WTC11 (cell line): ENCODE measurements at regions not wholly inside any gene's neighbourhood (a gene's known extent, or its start where the extent isn't known, plus 50 kb on each side); places are given as distances from the start of the nearest gene placed in this dataset.

Experiments used
- ATAC-seq: fragments of 200-7000 bp; cut with Tn5 transposase; 2 replicates; pipeline ENCODE4 v1.10.0; 2021; ENCODE audit warnings: mild to moderate bottlenecking, moderate library complexity
- CTCF ChIA-PET: fragments of 300-600 bp; sonication (Branson Sonifier 250); formaldehyde crosslinking; loops from one replicate; lab custom pipeline; 2021; ENCODE audit warnings: antibody characterized with exemption; lab: Charles Lee
- POLR2A ChIA-PET: fragments of 350-600 bp; sonication (Branson Sonifier 250); formaldehyde crosslinking; loops from one replicate; lab custom pipeline; 2021; ENCODE audit warnings: antibody characterized with exemption; lab: Charles Lee
- DNase-seq: peaks from one replicate; pipeline ENCODE4 v3.0.0; 2021; ENCODE audit warnings: low spot score
- H3K27ac Mint-ChIP-seq: 2 replicates; pipeline ENCODE4 v1.8.0; 2021; ENCODE audit warnings: mixed read lengths
- H3K27me3 Mint-ChIP-seq: 2 replicates; pipeline ENCODE4 v1.8.0; 2021; ENCODE audit warnings: low read depth, mild to moderate bottlenecking, moderate library complexity, mixed read lengths
- H3K36me3 Mint-ChIP-seq: 2 replicates; pipeline ENCODE4 v1.8.0; 2021; ENCODE audit warnings: mixed read lengths
- H3K4me1 Mint-ChIP-seq: 2 replicates; pipeline ENCODE4 v1.8.0; 2022; ENCODE audit warnings: mixed read lengths
- H3K4me3 Mint-ChIP-seq: 2 replicates; pipeline ENCODE4 v1.8.0; 2021; ENCODE audit warnings: mild to moderate bottlenecking, moderate library complexity, mixed read lengths
- H3K9me3 Mint-ChIP-seq: 2 replicates; pipeline ENCODE4 v1.8.0; 2021; ENCODE audit warnings: mixed read lengths
- CREB1 ChIP-seq: sonication (generic); formaldehyde crosslinking; IDR thresholded peaks from 2 replicates; pipeline ENCODE4 v1.8.0; 2023; ENCODE audit warnings: mild to moderate bottlenecking, missing genetic modification reagents
- ETV6 ChIP-seq: sonication (generic); formaldehyde crosslinking; IDR thresholded peaks from 2 replicates; pipeline ENCODE4 v1.8.1; 2022; ENCODE audit warnings: mild to moderate bottlenecking, missing genetic modification reagents
- FOXK1 ChIP-seq: sonication (generic); formaldehyde crosslinking; IDR thresholded peaks from 2 replicates; pipeline ENCODE4 v1.8.0; 2022; ENCODE audit warnings: mild to moderate bottlenecking, moderate library complexity, missing genetic modification reagents
- GRHL2 ChIP-seq: fragments of 250-450 bp; sonication (Bioruptor Pico); IDR thresholded peaks from 2 replicates; pipeline ENCODE4 v1.8.0; 2022; ENCODE audit warnings: mild to moderate bottlenecking, moderate library complexity; ENCODE audit not compliant: insufficient replicate concordance, severe bottlenecking
- GTF2I ChIP-seq: fragments of 250-450 bp; sonication (Bioruptor Pico); conservative IDR thresholded peaks from 2 replicates; pipeline ENCODE4 v1.4.0; 2021; ENCODE audit warnings: mild to moderate bottlenecking
- IRF2 ChIP-seq: sonication (generic); formaldehyde crosslinking; IDR thresholded peaks from 2 replicates; pipeline ENCODE4 v1.8.0; 2022; ENCODE audit warnings: low read depth, missing genetic modification reagents, borderline replicate concordance
- JUN ChIP-seq: sonication (generic); formaldehyde crosslinking; IDR thresholded peaks from 2 replicates; pipeline ENCODE4 v1.8.0; 2023; ENCODE audit warnings: mild to moderate bottlenecking, missing genetic modification reagents
- MXD4 ChIP-seq: fragments of 250-450 bp; sonication (Bioruptor Pico); IDR thresholded peaks from 2 replicates; pipeline ENCODE4 v1.8.0; 2021; ENCODE audit warnings: mild to moderate bottlenecking, moderate library complexity, borderline replicate concordance
- MYBL2 ChIP-seq: sonication (generic); formaldehyde crosslinking; IDR thresholded peaks from 2 replicates; pipeline ENCODE4 v1.8.1; 2023; ENCODE audit warnings: mild to moderate bottlenecking, moderate library complexity, missing genetic modification reagents
- NFATC4 ChIP-seq: fragments of 250-450 bp; sonication (Bioruptor Pico); IDR thresholded peaks from 2 replicates; pipeline ENCODE4 v1.9.0; 2021; ENCODE audit warnings: mild to moderate bottlenecking
- NFYB ChIP-seq: sonication (generic); formaldehyde crosslinking; conservative IDR thresholded peaks from 2 replicates; pipeline ENCODE4 v1.8.0; 2022; ENCODE audit warnings: low read depth, missing genetic modification reagents
- NR1H2 ChIP-seq: sonication (generic); formaldehyde crosslinking; IDR thresholded peaks from 2 replicates; pipeline ENCODE4 v1.9.0; 2021; ENCODE audit warnings: mild to moderate bottlenecking, moderate library complexity, missing genetic modification reagents
- NR3C1 ChIP-seq: sonication (generic); formaldehyde crosslinking; conservative IDR thresholded peaks from 2 replicates; pipeline ENCODE4 v1.8.1; 2023; ENCODE audit warnings: low read depth, mild to moderate bottlenecking, missing genetic modification reagents
- PRRX2 ChIP-seq: fragments of 250-450 bp; sonication (Bioruptor Pico); IDR thresholded peaks from 2 replicates; pipeline ENCODE4 v1.8.0; 2021; ENCODE audit warnings: mild to moderate bottlenecking
- RORB ChIP-seq: fragments of 250-450 bp; sonication (Bioruptor Pico); IDR thresholded peaks from 2 replicates; pipeline ENCODE4 v1.9.0; 2021; ENCODE audit warnings: mild to moderate bottlenecking
- SMAD3 ChIP-seq: sonication (generic); formaldehyde crosslinking; IDR thresholded peaks from 2 replicates; pipeline ENCODE4 v1.8.0; 2022; ENCODE audit warnings: missing genetic modification reagents, mild to moderate bottlenecking, borderline replicate concordance
- SMAD4 ChIP-seq: sonication (generic); formaldehyde crosslinking; IDR thresholded peaks from 2 replicates; pipeline ENCODE4 v1.8.0; 2022; ENCODE audit warnings: mild to moderate bottlenecking, missing genetic modification reagents
- TP53 ChIP-seq: sonication (generic); formaldehyde crosslinking; IDR thresholded peaks from 2 replicates; pipeline ENCODE4 v1.8.1; 2023; ENCODE audit warnings: mild to moderate bottlenecking, missing genetic modification reagents
- ZNF232 ChIP-seq: sonication (generic); formaldehyde crosslinking; IDR thresholded peaks from 2 replicates; pipeline ENCODE4 v1.8.0; 2022; ENCODE audit warnings: mild to moderate bottlenecking, missing genetic modification reagents
- ZNF416 ChIP-seq: fragments of 250-450 bp; sonication (Bioruptor Pico); IDR thresholded peaks from 2 replicates; pipeline ENCODE4 v1.9.0; 2021; ENCODE audit warnings: mild to moderate bottlenecking, inconsistent platforms
- TF ChIP-seq, protein P1 (sequence below): sonication (generic); formaldehyde crosslinking; IDR thresholded peaks from 2 replicates; pipeline ENCODE4 v1.8.1; 2023; ENCODE audit warnings: mild to moderate bottlenecking, missing genetic modification reagents, moderate library complexity
- TF ChIP-seq, protein P2 (sequence below): sonication (generic); formaldehyde crosslinking; IDR thresholded peaks from 2 replicates; pipeline ENCODE4 v1.8.1; 2023; ENCODE audit warnings: mild to moderate bottlenecking, missing genetic modification reagents, moderate library complexity
- TF ChIP-seq, protein P3 (sequence below): sonication (generic); formaldehyde crosslinking; IDR thresholded peaks from 2 replicates; pipeline ENCODE4 v1.8.0; 2022; ENCODE audit warnings: mild to moderate bottlenecking, missing genetic modification reagents
- TF ChIP-seq, protein P4 (sequence below): fragments of 200-600 bp; IDR thresholded peaks from 2 replicates; pipeline ENCODE4 v1.8.0; 2022; ENCODE audit warnings: antibody characterized with exemption
- TF ChIP-seq, protein P5 (sequence below): sonication (generic); formaldehyde crosslinking; IDR thresholded peaks from 2 replicates; pipeline ENCODE4 v1.8.1; 2022; ENCODE audit warnings: mild to moderate bottlenecking, moderate library complexity, missing genetic modification reagents
- TF ChIP-seq, protein P6 (sequence below): sonication (generic); formaldehyde crosslinking; IDR thresholded peaks from 2 replicates; pipeline ENCODE4 v1.8.0; 2023; ENCODE audit warnings: mild to moderate bottlenecking, missing genetic modification reagents
- TF ChIP-seq, protein P7 (sequence below): fragments of 250-450 bp; sonication (Bioruptor Pico); IDR thresholded peaks from 2 replicates; pipeline ENCODE4 v1.8.0; 2021; ENCODE audit warnings: mild to moderate bottlenecking
- TF ChIP-seq, protein P8 (sequence below): sonication (generic); formaldehyde crosslinking; conservative IDR thresholded peaks from 2 replicates; pipeline ENCODE4 v1.8.1; 2023; ENCODE audit warnings: mild to moderate bottlenecking, low read depth, missing genetic modification reagents, moderate library complexity

DNA sequence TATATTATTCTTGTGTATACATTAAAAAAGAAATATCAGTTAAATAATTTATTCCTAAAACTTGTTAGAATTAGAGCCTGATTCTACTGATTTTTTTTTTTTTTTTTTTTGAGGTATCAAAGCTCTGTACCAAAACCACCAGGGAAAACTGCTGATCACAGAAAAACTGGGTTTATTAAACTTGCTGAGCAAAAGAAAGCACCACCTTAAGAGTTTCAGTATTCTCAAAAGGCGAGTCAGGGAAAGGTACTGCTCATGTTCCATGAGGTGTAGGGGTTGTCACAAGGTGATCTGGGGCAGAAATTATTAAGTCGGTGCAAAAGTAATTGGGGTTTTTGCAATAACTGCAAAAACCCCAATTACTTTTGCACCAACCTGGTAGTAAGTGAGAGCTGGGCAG is 51.7 kb upstream of the KLF7 start:
- Mint-ChIP-seq H3K27ac (no peak overlapping the region), H3K4me1 (peaks cover 36% of the 10 kb centered on the region)

DNA sequence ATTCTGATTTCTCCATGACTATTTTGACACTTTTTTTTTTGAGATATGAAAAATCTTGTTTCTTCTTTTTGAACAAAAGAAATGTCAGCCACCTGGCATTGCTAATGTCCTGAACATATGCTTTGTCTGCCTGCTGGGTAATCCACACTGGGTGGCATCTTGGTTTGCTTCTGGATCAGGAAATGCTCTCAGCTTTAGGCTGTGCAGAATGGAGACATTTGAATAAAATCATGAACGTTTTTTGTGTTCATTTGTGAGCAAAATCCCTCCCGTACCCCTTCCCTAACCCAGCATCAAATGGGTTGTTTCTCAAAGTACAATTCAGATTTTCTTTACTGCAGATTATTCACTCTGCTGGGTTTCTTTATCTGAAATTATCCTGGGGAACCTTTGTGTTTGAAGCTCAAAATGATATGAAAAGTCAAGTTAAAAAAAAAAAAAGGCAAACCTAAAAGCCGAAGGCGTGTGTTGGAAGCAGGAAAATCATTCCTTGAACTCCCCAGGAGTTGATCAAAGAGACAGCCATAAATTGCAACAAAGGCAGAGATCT is 53.4 kb upstream of the KLF7 start:
- ChIA-PET CTCF (interaction anchor here (1.0 kb wide), 1 partner anchor 14 kb away, joined by 3 read pairs; no protein-coding TSS in a partner anchor), POLR2A (interaction anchor here (0.7 kb wide), 1 partner anchor 26 kb away, joined by 3 read pairs; no protein-coding TSS in a partner anchor)
- H3K4me1 Mint-ChIP-seq = peaks cover 45% of the 10 kb centered on the region
- no peaks in the 10 kb centered on the region for H3K9me3 Mint-ChIP-seq
- no peak overlapping the region for H3K4me3 Mint-ChIP-seq
- no peaks in the 10 kb centered on the region for H3K36me3 Mint-ChIP-seq
- no peak overlapping the region for H3K27ac Mint-ChIP-seq
- DNase-seq = no peak
- peaks cover 17% of the 10 kb centered on the region for H3K27me3 Mint-ChIP-seq
- no peak for ATAC-seq
- TF ChIP-seq, protein P1, sequence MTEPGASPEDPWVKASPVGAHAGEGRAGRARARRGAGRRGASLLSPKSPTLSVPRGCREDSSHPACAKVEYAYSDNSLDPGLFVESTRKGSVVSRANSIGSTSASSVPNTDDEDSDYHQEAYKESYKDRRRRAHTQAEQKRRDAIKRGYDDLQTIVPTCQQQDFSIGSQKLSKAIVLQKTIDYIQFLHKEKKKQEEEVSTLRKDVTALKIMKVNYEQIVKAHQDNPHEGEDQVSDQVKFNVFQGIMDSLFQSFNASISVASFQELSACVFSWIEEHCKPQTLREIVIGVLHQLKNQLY (CRISPR knock-in tag) = no peak
- no peak for TF ChIP-seq SMAD4 (CRISPR knock-in tag)
- TF ChIP-seq, protein P2, sequence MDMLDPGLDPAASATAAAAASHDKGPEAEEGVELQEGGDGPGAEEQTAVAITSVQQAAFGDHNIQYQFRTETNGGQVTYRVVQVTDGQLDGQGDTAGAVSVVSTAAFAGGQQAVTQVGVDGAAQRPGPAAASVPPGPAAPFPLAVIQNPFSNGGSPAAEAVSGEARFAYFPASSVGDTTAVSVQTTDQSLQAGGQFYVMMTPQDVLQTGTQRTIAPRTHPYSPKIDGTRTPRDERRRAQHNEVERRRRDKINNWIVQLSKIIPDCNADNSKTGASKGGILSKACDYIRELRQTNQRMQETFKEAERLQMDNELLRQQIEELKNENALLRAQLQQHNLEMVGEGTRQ (CRISPR knock-in tag) = no peak
- no peak for TF ChIP-seq GRHL2 (CRISPR knock-in tag)
- TF ChIP-seq ETV6 (CRISPR knock-in tag) = no peak
- no peak for TF ChIP-seq IRF2 (CRISPR knock-in tag)
- TF ChIP-seq, protein P3, sequence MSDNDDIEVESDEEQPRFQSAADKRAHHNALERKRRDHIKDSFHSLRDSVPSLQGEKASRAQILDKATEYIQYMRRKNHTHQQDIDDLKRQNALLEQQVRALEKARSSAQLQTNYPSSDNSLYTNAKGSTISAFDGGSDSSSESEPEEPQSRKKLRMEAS (CRISPR knock-in tag) = no peak
- no peak for TF ChIP-seq NR3C1 (CRISPR knock-in tag)
- no peak for TF ChIP-seq RORB (CRISPR knock-in tag)
- TF ChIP-seq, protein P4, sequence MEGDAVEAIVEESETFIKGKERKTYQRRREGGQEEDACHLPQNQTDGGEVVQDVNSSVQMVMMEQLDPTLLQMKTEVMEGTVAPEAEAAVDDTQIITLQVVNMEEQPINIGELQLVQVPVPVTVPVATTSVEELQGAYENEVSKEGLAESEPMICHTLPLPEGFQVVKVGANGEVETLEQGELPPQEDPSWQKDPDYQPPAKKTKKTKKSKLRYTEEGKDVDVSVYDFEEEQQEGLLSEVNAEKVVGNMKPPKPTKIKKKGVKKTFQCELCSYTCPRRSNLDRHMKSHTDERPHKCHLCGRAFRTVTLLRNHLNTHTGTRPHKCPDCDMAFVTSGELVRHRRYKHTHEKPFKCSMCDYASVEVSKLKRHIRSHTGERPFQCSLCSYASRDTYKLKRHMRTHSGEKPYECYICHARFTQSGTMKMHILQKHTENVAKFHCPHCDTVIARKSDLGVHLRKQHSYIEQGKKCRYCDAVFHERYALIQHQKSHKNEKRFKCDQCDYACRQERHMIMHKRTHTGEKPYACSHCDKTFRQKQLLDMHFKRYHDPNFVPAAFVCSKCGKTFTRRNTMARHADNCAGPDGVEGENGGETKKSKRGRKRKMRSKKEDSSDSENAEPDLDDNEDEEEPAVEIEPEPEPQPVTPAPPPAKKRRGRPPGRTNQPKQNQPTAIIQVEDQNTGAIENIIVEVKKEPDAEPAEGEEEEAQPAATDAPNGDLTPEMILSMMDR = no peak
- no peak for TF ChIP-seq MXD4 (CRISPR knock-in tag)

More for the DNA sequence above, 51.7 kb upstream of the KLF7 start:
- POLR2A ChIA-PET = no interaction called here
- Mint-ChIP-seq H3K36me3 (no peaks in the 10 kb centered on the region), H3K4me3 (no peak overlapping the region), H3K27me3 (peaks cover 25% of the 10 kb centered on the region), H3K9me3 (no peaks in the 10 kb centered on the region)
- TF ChIP-seq, protein P5, sequence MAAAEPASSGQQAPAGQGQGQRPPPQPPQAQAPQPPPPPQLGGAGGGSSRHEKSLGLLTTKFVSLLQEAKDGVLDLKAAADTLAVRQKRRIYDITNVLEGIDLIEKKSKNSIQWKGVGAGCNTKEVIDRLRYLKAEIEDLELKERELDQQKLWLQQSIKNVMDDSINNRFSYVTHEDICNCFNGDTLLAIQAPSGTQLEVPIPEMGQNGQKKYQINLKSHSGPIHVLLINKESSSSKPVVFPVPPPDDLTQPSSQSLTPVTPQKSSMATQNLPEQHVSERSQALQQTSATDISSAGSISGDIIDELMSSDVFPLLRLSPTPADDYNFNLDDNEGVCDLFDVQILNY (CRISPR knock-in tag) = no peak
- TF ChIP-seq NFATC4 (CRISPR knock-in tag) (no peak), CREB1 (CRISPR knock-in tag) (no peak), NR1H2 (CRISPR knock-in tag) (no peak), GTF2I (CRISPR knock-in tag) (no peak), ZNF416 (CRISPR knock-in tag) (no peak), NFYB (CRISPR knock-in tag) (no peak), ZNF232 (CRISPR knock-in tag) (no peak), JUN (no peak), PRRX2 (no peak), SMAD3 (CRISPR knock-in tag) (no peak), TP53 (CRISPR knock-in tag) (no peak), MYBL2 (CRISPR knock-in tag) (no peak), FOXK1 (CRISPR knock-in tag) (no peak)
- TF ChIP-seq, protein P6, sequence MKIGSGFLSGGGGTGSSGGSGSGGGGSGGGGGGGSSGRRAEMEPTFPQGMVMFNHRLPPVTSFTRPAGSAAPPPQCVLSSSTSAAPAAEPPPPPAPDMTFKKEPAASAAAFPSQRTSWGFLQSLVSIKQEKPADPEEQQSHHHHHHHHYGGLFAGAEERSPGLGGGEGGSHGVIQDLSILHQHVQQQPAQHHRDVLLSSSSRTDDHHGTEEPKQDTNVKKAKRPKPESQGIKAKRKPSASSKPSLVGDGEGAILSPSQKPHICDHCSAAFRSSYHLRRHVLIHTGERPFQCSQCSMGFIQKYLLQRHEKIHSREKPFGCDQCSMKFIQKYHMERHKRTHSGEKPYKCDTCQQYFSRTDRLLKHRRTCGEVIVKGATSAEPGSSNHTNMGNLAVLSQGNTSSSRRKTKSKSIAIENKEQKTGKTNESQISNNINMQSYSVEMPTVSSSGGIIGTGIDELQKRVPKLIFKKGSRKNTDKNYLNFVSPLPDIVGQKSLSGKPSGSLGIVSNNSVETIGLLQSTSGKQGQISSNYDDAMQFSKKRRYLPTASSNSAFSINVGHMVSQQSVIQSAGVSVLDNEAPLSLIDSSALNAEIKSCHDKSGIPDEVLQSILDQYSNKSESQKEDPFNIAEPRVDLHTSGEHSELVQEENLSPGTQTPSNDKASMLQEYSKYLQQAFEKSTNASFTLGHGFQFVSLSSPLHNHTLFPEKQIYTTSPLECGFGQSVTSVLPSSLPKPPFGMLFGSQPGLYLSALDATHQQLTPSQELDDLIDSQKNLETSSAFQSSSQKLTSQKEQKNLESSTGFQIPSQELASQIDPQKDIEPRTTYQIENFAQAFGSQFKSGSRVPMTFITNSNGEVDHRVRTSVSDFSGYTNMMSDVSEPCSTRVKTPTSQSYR (CRISPR knock-in tag) = no peak
- TF ChIP-seq, protein P7, sequence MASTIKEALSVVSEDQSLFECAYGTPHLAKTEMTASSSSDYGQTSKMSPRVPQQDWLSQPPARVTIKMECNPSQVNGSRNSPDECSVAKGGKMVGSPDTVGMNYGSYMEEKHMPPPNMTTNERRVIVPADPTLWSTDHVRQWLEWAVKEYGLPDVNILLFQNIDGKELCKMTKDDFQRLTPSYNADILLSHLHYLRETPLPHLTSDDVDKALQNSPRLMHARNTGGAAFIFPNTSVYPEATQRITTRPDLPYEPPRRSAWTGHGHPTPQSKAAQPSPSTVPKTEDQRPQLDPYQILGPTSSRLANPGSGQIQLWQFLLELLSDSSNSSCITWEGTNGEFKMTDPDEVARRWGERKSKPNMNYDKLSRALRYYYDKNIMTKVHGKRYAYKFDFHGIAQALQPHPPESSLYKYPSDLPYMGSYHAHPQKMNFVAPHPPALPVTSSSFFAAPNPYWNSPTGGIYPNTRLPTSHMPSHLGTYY = no peak
- TF ChIP-seq, protein P8, sequence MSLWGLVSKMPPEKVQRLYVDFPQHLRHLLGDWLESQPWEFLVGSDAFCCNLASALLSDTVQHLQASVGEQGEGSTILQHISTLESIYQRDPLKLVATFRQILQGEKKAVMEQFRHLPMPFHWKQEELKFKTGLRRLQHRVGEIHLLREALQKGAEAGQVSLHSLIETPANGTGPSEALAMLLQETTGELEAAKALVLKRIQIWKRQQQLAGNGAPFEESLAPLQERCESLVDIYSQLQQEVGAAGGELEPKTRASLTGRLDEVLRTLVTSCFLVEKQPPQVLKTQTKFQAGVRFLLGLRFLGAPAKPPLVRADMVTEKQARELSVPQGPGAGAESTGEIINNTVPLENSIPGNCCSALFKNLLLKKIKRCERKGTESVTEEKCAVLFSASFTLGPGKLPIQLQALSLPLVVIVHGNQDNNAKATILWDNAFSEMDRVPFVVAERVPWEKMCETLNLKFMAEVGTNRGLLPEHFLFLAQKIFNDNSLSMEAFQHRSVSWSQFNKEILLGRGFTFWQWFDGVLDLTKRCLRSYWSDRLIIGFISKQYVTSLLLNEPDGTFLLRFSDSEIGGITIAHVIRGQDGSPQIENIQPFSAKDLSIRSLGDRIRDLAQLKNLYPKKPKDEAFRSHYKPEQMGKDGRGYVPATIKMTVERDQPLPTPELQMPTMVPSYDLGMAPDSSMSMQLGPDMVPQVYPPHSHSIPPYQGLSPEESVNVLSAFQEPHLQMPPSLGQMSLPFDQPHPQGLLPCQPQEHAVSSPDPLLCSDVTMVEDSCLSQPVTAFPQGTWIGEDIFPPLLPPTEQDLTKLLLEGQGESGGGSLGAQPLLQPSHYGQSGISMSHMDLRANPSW (CRISPR knock-in tag) = no peak
- DNase-seq = no peak
- no peak for ATAC-seq
- CTCF ChIA-PET = no interaction called here
